WERI-Rb-1 (cell line): ENCODE measurements at regions not wholly inside any gene's neighbourhood (a gene's known extent, or its start where the extent isn't known, plus 50 kb on each side); places are given as distances from the start of the nearest gene placed in this dataset.

Experiments used
- DNase-seq: peaks from one replicate; pipeline ENCODE4 v3.0.0-alpha.2; 2020
- H3K27ac ChIP-seq: fragments of 250-450 bp; sonication (Bioruptor Pico); 2 replicates; pipeline ENCODE4 v1.5.1; 2020; ENCODE audit warnings: mild to moderate bottlenecking, moderate library complexity
- H3K27me3 ChIP-seq: fragments of 250-450 bp; sonication (Bioruptor Pico); 2 replicates; pipeline ENCODE4 v1.5.1; 2021; ENCODE audit warnings: mild to moderate bottlenecking, low read depth, moderate library complexity; ENCODE audit not compliant: insufficient read depth, severe bottlenecking
- H3K36me3 ChIP-seq: fragments of 250-450 bp; sonication (Bioruptor Pico); 2 replicates; pipeline ENCODE4 v1.5.1; 2020; ENCODE audit warnings: mild to moderate bottlenecking, moderate library complexity
- H3K4me3 ChIP-seq: 2 replicates; pipeline ENCODE4 v1.5.1; 2011; ENCODE audit warnings: low read depth, mild to moderate bottlenecking, control low read depth, low read length
- H3K9me3 ChIP-seq: fragments of 250-450 bp; sonication (Bioruptor Pico); 2 replicates; pipeline ENCODE4 v1.5.1; 2021; ENCODE audit warnings: mild to moderate bottlenecking, moderate library complexity; ENCODE audit not compliant: severe bottlenecking
- TF ChIP-seq, protein P1 (sequence below): IDR thresholded peaks from 2 replicates; pipeline ENCODE4 v1.5.1; 2011; ENCODE audit warnings: low read depth, mild to moderate bottlenecking, control low read depth, inconsistent platforms, low read length

DNA sequence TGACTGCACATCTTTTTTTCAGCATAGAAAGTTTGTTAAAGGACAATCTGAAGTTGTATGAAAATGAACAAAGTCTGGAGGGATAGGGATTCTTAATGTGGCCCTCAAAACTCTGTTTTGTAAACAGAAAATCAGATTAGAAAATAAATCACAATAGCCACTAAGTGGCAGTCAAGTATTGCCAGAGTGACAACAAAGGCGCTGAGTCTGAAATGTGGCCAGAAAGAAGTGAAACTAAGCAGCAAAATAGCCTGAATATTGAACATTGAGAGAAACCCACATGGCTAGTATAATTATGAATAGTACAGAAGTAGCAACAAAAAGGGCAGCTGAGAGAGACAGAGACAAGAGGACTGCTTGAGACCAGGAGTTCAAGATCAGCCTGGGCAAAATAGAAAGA lies 81.1 kb upstream of the CT45A1 start:
- Histone ChIP-seq H3K27ac (no peak overlapping the region), H3K36me3 (no peaks in the 10 kb centered on the region), H3K27me3 (peaks cover 42% of the 10 kb centered on the region), H3K9me3 (no peaks in the 10 kb centered on the region), H3K4me3 (no peak overlapping the region)
- DNase-seq = no peak
- TF ChIP-seq, protein P1, sequence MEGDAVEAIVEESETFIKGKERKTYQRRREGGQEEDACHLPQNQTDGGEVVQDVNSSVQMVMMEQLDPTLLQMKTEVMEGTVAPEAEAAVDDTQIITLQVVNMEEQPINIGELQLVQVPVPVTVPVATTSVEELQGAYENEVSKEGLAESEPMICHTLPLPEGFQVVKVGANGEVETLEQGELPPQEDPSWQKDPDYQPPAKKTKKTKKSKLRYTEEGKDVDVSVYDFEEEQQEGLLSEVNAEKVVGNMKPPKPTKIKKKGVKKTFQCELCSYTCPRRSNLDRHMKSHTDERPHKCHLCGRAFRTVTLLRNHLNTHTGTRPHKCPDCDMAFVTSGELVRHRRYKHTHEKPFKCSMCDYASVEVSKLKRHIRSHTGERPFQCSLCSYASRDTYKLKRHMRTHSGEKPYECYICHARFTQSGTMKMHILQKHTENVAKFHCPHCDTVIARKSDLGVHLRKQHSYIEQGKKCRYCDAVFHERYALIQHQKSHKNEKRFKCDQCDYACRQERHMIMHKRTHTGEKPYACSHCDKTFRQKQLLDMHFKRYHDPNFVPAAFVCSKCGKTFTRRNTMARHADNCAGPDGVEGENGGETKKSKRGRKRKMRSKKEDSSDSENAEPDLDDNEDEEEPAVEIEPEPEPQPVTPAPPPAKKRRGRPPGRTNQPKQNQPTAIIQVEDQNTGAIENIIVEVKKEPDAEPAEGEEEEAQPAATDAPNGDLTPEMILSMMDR = no peak

DNA sequence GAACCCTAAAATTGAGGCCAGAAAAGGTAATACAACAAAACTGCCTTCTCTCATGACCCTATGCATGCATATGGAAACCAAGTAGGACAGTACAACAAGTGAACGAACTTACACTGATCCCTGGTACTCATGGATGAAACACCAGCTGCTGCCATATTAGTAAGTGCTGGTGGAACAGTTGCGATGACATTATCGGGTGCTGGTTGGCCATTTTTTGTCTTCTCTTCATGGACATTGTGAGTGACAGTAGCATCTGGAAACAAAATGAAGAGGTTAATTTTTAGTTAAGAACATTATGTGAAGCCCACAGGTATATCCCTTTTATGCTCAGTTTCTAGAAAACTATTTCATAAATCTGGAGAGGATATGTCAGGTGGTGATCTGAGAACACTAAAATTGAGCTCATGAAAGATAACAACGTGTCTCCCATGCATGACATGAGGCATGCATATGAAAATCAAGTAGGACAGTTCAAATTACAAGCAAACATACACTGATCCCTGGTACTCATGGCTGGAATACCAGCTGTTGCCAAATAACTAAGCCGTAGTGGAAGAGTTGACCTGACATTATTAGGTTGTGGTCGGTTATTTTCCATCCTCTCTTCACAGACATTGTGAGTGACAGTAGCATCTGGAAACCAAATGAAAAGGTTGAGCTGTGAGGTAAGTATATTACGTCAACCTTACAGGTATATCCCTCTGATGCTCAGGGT lies 74.2 kb upstream of the CT45A1 start:
- H3K27me3 ChIP-seq = peaks cover 38% of the 10 kb centered on the region
- no peak overlapping the region for H3K27ac ChIP-seq
- no peak for DNase-seq
- no peak overlapping the region for H3K4me3 ChIP-seq
- no peaks in the 10 kb centered on the region for H3K36me3 ChIP-seq
- TF ChIP-seq, protein P1 = no peak
- no peaks in the 10 kb centered on the region for H3K9me3 ChIP-seq

DNA sequence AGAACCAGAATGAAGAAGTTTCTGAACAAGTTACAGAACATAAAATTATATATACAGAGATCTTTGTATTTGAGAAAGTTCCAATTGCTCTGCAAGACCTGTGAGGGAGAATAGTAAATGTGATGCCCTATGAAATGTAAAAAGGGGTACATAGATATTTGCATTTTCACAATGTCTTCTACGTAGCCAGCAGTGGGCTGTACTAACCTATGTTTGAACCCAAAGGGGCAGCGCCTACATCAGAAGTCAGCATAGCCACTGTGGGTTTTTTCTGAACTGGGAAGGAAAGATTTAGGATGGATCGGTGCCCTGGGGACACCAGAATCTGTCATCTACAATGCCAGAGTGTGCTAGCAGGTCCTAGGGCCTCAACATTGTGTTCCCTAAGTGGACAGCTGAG lies 69.5 kb upstream of the CT45A1 start:
- H3K27ac ChIP-seq = no peak overlapping the region
- TF ChIP-seq, protein P1 = no peak
- H3K9me3 ChIP-seq = no peaks in the 10 kb centered on the region
- no peak for DNase-seq
- H3K27me3 ChIP-seq = peaks cover 44% of the 10 kb centered on the region
- no peaks in the 10 kb centered on the region for H3K36me3 ChIP-seq
- no peak overlapping the region for H3K4me3 ChIP-seq

DNA sequence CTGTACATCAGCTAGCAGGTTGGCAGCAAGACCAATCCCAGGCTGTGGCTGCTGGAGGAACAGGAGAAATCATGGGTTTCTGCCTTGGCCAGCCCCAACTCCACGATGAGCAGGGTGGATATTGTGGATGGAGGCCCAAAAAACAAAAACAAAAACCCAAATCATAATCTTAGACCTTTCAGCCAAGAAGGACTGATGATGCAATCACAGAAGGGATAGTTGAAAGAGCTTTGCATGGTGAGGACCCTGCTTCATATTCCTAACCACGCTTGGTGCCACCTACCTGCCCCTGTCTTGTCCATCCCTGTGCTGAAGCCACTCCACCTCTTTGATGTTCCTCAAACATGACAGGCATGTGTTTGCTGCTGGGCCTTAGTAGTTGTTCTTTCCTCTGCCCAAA lies 68.8 kb upstream of the CT45A1 start:
- H3K9me3 ChIP-seq = no peaks in the 10 kb centered on the region
- H3K27me3 ChIP-seq = peaks cover 46% of the 10 kb centered on the region
- no peak for DNase-seq
- no peak overlapping the region for H3K27ac ChIP-seq
- TF ChIP-seq, protein P1 = no peak
- H3K36me3 ChIP-seq = no peaks in the 10 kb centered on the region
- H3K4me3 ChIP-seq = no peak overlapping the region

DNA sequence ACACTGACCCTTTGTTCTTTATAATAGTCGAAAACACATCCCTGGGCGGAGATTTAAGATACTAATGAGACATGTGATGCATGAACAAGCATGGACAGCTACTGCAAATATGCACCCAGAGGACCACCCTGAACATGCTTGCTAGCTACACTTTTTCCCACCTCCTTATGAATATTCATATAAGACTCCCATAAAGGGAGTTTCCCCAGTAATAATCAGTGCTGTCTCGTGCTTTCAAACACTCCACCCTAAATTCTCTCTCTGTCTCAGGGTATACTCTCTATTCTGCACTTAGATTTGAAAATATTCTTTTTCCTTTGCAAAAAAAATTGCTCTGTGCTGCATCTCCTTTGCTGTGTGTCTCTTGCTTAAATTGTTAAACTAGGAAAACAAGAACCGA lies 64.4 kb upstream of the CT45A1 start:
- no peak for DNase-seq
- TF ChIP-seq, protein P1 = no peak
- Histone ChIP-seq H3K4me3 (no peak overlapping the region), H3K27me3 (peaks cover 45% of the 10 kb centered on the region), H3K9me3 (no peaks in the 10 kb centered on the region), H3K36me3 (no peaks in the 10 kb centered on the region), H3K27ac (no peak overlapping the region)

DNA sequence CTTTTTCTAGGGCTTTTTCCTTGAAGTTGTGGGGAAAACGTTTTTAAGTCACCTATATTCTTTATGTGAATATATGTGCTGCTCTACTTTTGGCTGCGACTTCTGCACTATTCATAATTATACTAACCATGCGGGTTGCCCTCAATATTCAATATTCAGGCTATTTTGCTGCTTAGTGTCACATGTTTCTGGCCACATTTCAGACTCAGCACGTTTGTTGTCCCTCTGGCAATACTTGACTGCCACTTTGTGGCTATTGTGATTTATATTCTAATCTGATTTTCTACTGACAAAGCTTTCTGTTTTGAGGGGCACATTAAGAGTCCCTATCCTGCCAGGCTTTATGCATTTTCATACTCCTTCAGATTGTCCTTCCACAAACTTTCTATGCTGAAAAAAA lies 63.9 kb upstream of the CT45A1 start:
- Histone ChIP-seq H3K27me3 (peaks cover 48% of the 10 kb centered on the region), H3K27ac (no peak overlapping the region), H3K9me3 (no peaks in the 10 kb centered on the region), H3K36me3 (no peaks in the 10 kb centered on the region), H3K4me3 (no peak overlapping the region)
- TF ChIP-seq, protein P1 = no peak
- no peak for DNase-seq
